ENCODE measurements at regions not wholly inside any gene's neighbourhood (a gene's known extent, or its start where the extent isn't known, plus 50 kb on each side); places are given as distances from the start of the nearest gene placed in this dataset.
"Not testable (repeated sequence)": the region's sequence is repeated elsewhere in the genome, so short reads cannot be mapped to it uniquely, and the experiment has no call there.

DNA sequence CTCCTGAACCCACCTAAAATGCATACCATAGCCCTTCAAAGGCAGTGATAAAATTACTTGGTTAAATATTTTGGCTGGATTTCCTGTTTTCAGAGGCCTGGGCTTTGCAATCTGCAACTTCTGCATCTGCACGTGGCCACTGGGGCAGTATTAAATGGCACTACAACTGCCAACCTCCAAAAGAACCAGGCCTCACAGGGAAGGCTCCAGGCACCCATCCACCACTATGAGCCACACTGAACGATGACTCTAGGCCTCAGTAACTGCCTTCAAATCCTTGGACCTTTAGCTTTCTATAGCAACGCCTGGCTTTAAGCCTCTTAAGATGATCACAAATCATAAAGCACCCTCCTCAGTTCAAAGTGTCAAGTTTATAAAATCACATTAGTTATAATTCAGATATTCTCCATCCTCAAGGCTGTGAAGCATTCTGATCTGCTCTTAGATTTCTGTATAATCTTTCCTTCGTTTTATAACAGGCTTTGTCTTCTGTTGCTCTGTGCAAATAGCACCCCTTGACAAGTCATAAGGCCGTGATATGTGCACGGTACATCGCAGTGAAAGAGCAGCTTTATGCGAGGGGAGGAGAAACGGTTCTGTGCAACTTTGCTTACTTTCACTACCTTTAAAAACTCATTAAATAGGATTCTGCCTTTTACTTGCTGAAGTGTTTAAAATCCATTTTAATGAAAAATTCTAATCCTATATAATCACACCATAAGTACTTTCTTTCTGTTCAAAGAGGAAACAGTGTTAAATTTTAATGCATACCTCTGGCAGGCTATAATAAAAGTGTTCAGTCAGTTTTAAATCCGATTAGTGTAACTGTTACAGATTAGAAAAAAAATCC lies 196.4 kb upstream of the G2E3 start:
- no peaks in the 10 kb centered on the region for H3K4me1 ChIP-seq
- H3K9me3 ChIP-seq, result no peaks in the 10 kb centered on the region
- H3K27ac ChIP-seq (replicated peaks in 1 of 4), result no peak overlapping the region
- DNase-seq (ENCODE audit: extremely low spot score), result no peak
- TF ChIP-seq POLR2A (IDR thresholded peaks at IDR 0.05; ENCODE audit: low read depth) (no peak), CTCF (IDR thresholded peaks at IDR 0.05) (no peak), EP300 (IDR thresholded peaks at IDR 0.05) (no peak), POLR2AphosphoS5 (IDR thresholded peaks at IDR 0.05) (no peak)
- H3K27me3 ChIP-seq, result no peaks in the 10 kb centered on the region
- 52% methylated on average over 10 of the region's 10 CpGs for WGBS
- no peaks in the 10 kb centered on the region for H3K36me3 ChIP-seq
- intact Hi-C loops (cut with DNase I), result no loop called here
- H3K4me3 ChIP-seq, result no peak overlapping the region

- H3K27ac ChIP-seq (replicated peaks in 1 of 4); H3K27me3 ChIP-seq; H3K4me3 ChIP-seq; H3K9me3 ChIP-seq; intact Hi-C loops (cut with DNase I); DNase-seq (ENCODE audit: extremely low spot score); H3K4me1 ChIP-seq; H3K36me3 ChIP-seq: not testable (repeated sequence)
- WGBS, result 87% methylated on average over 16 of the region's 27 CpGs
Observed at GRCh38 chr14:30363219-30363880, 195.6 kb upstream of the G2E3 start.

- H3K9me3 ChIP-seq, result no peaks in the 10 kb centered on the region
- H3K4me1 ChIP-seq, result no peaks in the 10 kb centered on the region
- no peak overlapping the region for H3K27ac ChIP-seq (replicated peaks in 1 of 4)
- H3K36me3 ChIP-seq, result no peaks in the 10 kb centered on the region
- TF ChIP-seq POLR2AphosphoS5 (IDR thresholded peaks at IDR 0.05) (no peak), EP300 (IDR thresholded peaks at IDR 0.05) (no peak), CTCF (IDR thresholded peaks at IDR 0.05) (no peak), POLR2A (IDR thresholded peaks at IDR 0.05; ENCODE audit: low read depth) (no peak)
- H3K27me3 ChIP-seq, result no peaks in the 10 kb centered on the region
- 85% methylated on average over 6 of the region's 6 CpGs for WGBS
- no peak overlapping the region for H3K4me3 ChIP-seq
- DNase-seq (ENCODE audit: extremely low spot score), result no peak
- intact Hi-C loops (cut with DNase I), result no loop called here
Observed at GRCh38 chr14:30369502-30370180, 189.3 kb upstream of the G2E3 start.

- no peak for DNase-seq (ENCODE audit: extremely low spot score)
- intact Hi-C loops (cut with DNase I), result no loop called here
- TF ChIP-seq CTCF (IDR thresholded peaks at IDR 0.05) (no peak), EP300 (IDR thresholded peaks at IDR 0.05) (no peak), POLR2A (IDR thresholded peaks at IDR 0.05; ENCODE audit: low read depth) (no peak), POLR2AphosphoS5 (IDR thresholded peaks at IDR 0.05) (no peak)
- no peak overlapping the region for H3K4me3 ChIP-seq
- 90% methylated on average over 2 of the region's 2 CpGs for WGBS
- no peak overlapping the region for H3K27ac ChIP-seq (replicated peaks in 1 of 4)
- no peaks in the 10 kb centered on the region for H3K36me3 ChIP-seq
- H3K9me3 ChIP-seq, result no peaks in the 10 kb centered on the region
- H3K27me3 ChIP-seq, result no peaks in the 10 kb centered on the region
- H3K4me1 ChIP-seq, result no peaks in the 10 kb centered on the region
Observed at GRCh38 chr14:30373053-30373452, 185.9 kb upstream of the G2E3 start.

- H3K27ac ChIP-seq (replicated peaks in 1 of 4), result no peak overlapping the region
- no peak overlapping the region for H3K4me3 ChIP-seq
- H3K9me3 ChIP-seq, result no peaks in the 10 kb centered on the region
- H3K4me1 ChIP-seq, result no peaks in the 10 kb centered on the region
- no peaks in the 10 kb centered on the region for H3K27me3 ChIP-seq
- intact Hi-C loops (cut with DNase I), result no loop called here
- WGBS, result 90% methylated on average over 2 of the region's 2 CpGs
- no peaks in the 10 kb centered on the region for H3K36me3 ChIP-seq
- TF ChIP-seq POLR2A (IDR thresholded peaks at IDR 0.05; ENCODE audit: low read depth), result no peak
- TF ChIP-seq EP300 (IDR thresholded peaks at IDR 0.05), result no peak
- no peak for TF ChIP-seq CTCF (IDR thresholded peaks at IDR 0.05)
- no peak for TF ChIP-seq POLR2AphosphoS5 (IDR thresholded peaks at IDR 0.05)
- DNase-seq (ENCODE audit: extremely low spot score), result no peak
Observed at GRCh38 chr14:30373526-30373925, 185.4 kb upstream of the G2E3 start.

All from esophagus muscularis mucosa (tissue), 4 donors.